GOT3 (cell line): ENCODE measurements at regions not wholly inside any gene's neighbourhood (a gene's known extent, or its start where the extent isn't known, plus 50 kb on each side); places are given as distances from the start of the nearest gene placed in this dataset.

Experiments used
- DNase-seq: peaks from one replicate; lab custom pipeline; 2025; ENCODE audit warnings: mixed read lengths; lab: John Stamatoyannopoulos, UW

DNA sequence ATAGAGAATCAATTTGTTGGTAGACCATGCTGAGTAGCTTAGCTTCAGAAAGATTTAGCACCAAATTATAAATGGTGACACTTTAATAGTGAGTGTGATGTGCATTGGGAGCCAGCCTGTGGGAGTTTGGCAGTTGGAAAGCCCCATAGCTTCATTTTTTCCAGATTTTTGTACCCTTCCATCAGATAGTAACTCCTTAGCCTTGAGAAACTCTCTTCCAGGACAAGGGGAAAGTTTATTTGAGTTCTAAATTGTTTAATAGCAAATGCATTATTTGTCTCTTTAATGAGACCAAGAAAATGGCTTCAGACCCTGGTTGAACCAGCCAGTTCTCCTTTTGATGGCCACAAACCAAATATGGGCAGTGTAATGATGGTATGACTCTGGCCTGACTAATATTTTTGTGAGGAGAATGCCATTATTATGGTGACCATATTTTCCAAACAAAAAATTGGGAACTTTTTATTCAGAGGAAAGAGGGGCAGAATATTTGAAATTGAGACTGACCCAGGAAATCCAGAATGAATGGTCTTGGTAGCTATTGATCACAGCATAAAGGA, 49.8 kb downstream of the PLCE1 start:
- no peak for DNase-seq

DNA sequence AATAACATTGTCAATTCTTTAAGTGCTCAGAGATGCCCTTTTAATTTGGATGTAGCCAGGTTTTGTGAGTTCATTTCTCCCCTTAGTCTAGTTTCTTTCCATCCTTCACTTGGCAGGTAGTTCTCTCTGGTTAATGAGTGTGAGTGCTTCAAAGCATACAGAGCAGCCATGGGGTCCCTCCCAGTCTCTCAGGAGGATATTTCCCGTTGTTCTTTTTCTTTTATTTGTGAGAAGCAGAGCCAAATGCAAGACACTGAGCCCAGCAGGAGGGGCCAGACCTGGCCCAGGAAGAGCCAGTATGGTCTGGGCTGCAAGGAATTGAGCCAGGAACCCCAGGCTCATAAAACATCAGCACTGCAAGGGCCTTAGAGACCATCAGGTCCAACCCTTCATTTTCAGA, 52.4 kb downstream of the PLCE1 start:
- no peak for DNase-seq

DNA sequence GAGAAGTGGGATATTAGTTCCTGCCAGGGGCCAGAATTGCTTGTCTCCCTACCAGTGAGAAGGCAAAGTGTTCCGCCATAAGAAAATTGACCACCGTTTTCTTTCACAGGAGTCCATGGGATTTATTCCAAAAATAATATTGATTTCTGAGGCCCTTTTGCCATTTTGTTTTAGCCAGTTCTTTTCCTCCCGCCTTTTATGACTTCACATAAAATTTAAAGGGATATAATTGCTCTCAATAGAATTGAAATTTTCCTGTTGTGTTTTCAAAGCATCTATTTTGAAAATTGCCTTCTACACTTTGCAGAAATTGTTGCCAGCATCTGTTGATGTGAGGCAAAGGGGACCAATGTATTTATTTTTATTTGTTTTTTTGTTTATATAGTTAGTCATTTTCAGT, 53.6 kb downstream of the PLCE1 start:
- no peak for DNase-seq

DNA sequence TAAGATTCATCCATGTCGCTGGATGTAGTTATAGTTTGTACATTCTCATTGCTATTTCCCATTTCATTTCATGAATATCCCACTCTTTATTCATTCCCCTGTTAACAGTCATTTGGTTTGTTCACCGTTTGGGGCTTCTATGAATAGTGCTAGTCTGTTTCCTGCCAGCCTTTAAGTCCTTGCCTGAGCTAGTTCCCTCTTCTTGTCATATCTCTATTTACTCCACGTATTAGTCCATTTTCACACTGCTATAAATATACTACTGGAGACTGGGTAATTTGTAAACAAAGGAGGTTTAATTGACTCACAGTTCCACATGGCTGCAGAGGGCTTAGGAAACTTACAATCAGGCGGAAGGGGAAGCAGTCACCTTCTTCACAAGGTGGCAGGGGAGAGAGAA, 56.2 kb downstream of the PLCE1 start:
- no peak for DNase-seq

DNA sequence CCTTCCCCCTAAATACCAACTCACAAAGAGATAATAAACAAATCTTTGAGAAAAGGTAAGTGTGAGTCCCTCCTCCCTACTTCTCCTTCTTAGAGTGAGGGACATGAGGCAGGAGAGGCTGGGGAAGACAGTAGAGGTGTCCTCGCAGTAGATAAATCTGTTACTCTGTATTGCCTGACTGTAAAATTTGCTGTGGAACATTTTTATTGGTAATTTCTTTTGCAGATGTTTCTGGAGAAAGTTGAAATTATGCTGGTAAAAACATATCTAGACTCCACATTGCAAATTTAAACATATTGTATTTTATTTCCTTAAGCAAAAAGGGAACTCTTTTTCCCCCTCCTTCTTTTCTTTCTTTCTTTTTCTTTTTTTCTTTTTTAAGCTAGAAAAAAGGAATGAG, 58.5 kb downstream of the PLCE1 start:
- no peak for DNase-seq

DNA sequence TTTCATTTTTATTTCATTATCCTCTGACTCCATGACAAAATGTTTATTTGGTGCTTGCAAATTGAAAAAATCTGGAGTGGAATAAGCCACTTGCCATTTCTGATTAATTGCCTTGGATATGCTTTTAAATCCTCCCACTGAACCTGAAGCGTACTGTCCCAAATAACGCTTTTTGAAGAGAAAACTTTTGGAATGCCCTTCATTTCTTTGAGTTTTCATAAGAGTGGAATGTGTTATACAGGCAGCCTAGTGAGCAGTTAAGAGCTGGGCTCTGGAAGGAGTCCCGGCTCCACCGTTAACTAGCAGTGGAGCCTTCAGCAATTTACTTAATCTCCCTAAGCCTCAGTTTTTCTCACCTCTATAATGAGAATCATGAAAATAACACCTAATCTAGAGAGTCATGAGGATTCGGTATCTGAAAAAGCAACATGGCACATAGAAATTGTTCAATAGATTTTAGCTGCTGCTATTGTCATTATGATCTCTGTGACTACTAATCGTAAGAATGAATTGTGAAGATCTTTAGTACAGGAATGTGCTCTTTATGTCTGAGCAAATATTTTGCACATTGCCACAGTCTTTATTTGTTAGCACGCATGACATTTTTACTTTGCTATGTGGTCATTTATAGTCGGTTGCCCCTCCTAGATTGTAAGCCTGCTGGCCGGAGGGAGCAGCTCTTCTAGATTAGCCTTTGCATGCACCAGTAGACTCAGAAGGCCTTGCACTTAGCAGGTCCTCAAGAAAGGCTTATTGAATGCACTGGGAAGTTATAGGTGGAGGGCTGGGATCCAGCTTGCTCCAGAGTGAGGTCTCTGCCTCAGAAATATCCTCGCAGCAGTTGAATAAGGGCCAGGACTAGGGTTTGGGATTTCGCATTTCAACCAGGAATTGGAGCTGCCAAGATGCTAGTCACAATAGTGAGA, 59.4 kb downstream of the PLCE1 start:
- no peak for DNase-seq

DNA sequence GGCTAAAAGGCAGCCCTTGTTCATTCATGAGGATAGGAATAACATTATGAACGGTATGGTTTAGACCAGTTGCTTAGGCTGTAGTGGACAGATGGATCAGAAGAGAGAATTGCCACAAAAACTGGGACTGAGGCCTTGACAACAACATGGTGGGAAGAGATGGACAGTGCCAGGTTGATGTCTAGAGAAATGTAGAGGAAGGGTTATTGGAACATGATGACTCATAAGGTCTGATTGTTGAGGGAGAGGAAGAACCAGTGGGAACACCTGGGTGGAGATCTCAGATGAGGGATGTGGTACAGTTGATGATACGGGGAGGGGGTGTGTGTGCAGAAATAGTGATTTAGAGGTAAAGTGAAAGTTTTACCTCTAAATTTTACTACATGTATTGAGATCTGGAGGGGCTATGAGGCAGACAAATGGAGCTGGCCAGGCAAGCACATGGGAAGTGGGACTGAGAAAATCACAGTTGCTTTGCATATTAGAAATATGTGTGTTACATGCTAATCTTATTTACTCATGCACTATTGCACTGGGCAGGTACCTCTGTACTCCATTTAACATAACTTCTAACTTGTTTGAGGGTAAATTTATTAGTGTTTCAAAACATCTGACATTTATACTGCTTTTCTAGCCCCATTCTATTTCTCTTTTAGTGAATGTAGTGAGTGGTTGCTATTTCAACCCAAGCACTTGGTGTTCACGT, 65.6 kb downstream of the PLCE1 start:
- DNase-seq = no peak

DNA sequence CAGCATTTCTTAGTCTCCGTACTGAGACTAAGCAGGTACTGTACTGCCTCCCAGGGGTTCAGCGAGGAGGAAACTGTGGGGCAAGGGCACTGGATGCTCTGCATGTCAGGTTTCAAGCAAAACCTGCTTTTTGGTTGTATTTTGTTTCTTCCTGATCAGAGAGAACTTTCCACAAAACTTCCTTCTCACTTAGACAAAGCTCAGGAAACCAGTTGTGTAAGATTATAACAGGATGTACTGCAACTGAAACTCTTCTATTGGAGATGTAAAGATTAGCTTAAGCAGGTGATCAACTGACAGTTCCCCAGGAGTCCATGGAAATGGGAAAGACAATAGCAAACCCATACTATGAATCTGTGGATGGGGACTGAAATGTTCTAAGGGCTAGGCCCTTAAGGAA, 67.3 kb downstream of the PLCE1 start:
- no peak for DNase-seq

DNA sequence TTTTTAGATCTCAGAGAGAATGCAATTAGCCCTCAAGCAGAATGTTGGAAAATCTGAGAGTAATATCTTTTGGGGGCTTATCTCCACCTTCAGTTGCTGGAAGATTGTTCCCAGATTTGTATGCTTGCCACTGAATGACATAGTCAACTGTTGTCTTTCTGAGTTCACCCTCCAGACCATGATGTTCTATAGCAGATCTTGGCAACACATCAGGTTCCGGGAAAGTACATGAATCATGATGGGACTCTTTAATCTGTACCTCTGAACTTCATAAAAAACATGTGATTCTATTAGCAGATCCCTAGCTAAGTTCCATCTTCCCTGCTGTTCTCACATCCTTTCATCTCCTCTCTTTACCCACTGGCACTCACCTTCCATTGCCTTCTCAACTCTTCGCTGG, 68.9 kb downstream of the PLCE1 start:
- DNase-seq = no peak

DNA sequence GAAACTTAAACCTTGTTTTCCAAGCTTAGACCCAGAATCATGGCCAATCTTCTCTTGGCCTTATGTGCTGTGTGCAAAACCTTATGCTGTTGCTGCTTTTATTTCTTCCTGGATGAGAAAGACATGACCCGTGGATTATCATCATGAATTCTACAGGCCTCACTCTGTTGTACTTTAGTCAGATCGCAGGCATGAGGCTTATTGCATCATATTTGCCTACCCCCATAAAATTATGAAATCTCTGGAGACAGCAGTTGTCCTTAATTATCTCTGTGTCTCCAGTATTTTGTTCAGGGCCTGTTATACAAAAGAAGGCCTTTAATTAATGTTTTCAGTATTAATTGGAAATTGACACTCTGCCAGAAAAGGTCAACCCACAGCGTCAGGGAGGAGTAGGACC, 71.6 kb downstream of the PLCE1 start:
- DNase-seq = no peak

DNA sequence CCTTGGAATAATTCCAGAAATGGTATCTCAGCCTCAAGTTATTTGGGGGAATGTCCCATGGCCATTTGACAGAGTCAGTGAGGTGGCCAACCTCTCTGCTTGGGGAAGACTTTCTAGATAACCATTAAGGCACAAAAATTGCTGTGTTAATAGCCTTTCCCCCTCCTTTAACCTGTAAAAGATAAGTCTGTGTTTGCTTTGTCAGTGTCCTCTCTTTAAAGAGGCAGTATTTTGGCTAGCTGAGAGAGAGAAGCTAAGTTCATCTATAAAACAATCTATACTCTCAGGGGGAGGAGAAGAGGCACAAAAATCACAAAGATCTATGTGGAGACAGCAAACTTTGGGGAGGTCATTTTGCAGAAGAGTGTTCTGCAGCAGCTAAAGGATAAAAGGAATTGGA, 72.1 kb downstream of the PLCE1 start:
- no peak for DNase-seq

DNA sequence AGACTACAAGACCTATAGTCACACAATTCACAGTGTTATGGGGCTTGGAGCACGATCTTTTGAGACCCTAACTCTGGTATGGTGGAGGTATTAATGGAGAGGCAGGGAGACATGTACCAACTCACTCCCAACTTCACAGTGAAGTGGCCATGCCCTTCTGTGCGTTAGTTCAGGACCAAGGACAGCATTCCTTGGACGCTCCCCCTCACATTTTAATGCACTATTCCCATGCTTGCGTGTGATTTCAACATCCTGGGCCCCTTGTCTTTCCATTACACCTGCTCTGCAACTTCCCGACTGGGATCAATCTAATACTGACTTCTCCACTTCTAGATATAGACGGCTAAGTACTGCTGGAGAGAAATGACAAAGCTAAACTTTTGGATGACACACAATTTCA, 72.7 kb downstream of the PLCE1 start:
- DNase-seq = no peak

DNA sequence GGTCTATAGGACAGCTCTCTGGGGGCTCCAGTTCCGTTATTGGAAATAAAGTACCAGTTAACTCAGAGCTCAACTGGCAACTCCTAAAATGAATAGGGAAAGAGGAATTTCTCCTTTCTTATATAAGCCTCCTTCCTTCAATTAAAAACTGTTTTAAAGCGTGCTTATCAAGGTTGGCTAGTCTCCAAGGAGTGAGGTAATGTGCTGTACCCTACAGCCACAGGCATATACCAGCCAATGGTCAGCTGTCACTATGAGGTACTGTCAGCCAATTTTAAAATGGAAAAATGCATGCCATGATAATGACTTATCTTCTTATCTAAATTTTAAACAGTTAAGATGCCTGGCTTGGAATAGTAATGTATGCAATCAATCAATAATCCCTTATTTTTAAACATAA, 76.2 kb downstream of the PLCE1 start:
- no peak for DNase-seq

DNA sequence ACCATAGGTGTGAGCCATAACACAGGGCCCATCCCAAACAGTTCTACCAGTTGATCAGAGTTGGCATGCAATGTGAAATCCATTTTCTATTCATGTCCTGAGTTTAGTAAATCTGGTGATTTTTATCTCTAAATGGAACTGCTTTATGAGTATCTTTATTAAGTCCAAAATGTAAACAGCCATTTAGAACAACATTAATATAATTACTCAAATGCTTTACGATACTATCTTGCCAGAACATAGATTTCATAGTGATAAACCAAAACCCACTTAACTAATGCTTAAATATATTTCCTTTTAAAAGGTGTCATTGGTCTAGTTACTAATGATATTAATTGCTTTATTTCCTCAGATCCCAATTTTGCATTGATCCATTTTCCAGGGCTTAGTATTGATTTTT, 80.7 kb downstream of the PLCE1 start:
- DNase-seq = no peak

DNA sequence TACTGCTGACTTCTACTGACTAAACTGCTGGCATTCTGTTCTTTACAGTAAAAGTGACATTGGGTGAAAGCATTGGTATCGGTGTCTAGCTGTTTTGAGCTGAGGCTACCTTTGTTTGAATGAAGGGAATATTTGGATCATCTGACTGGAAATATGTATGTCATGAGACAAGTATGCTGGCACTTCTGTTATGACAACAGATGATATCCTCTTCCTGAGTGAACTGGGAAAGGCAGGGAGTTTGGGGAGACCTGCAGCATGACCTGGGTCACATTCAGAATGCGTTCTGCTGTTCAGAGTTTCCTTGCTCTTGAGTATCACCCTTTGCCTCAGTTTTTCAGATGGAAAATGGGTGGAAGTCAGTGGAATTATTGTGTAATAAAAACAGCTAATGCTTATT, 81.8 kb downstream of the PLCE1 start:
- DNase-seq = no peak

DNA sequence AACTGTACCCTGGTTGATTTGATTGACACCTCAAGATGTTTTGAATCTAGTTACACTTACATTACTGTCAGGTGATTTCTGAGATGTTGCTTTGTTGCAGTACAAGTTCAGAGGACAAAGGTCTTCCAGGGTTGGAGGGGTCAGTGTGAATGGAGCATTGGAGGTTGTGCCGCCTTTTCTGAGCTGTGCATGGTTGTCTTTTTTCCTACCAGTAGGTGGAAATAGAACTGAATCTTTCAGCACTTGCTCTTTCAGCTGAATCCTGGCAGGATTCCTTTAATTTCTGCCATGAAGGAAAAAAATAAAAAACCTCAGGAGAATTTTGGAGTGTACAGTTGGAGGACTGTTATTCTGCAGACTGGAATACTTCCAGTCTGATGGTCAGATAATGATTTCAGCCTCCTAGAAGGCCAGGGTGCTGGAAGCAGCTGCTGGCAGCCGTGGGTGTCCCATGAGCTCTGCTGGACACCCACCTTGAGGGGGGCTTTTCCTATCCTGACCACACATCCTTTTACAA, 82.7 kb downstream of the PLCE1 start:
- DNase-seq = no peak

DNA sequence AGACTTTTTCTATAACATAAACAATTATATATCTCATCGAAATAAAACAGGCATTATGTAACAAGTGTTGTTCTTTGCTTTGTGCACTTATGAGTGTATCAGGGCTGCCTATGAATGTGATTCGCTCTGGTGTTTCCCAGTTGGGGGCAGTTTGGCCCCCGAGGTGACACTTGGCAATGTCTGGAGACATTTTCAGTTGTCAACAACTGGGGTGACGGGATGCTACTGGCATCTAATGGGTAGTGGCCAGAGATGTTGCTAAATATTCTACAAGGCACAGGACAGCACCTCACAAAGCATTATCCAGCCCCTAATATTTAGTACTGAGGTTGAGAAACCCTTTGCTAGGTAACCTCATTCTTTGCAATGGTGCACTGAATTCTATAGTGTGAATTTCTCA, 83.3 kb downstream of the PLCE1 start:
- DNase-seq = no peak

DNA sequence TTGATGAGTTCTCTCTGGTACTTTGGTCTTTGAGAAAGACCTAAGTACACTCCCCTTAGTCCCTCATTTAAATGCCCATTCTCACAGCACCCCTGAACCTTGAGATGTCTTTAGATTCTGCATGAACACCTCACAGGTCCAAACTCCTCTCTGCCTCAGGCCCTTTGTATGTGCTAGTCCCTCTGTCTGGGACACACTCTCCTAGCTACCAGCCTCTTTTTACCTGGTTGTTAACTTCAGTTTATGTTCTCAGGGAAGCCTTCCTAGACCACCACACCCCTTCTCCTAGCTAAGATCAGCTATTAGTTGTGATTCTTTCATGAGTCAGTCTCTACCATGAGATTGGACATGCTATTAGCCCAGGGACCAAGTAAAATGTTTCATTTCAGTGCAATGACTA, 86.4 kb downstream of the PLCE1 start:
- no peak for DNase-seq

DNA sequence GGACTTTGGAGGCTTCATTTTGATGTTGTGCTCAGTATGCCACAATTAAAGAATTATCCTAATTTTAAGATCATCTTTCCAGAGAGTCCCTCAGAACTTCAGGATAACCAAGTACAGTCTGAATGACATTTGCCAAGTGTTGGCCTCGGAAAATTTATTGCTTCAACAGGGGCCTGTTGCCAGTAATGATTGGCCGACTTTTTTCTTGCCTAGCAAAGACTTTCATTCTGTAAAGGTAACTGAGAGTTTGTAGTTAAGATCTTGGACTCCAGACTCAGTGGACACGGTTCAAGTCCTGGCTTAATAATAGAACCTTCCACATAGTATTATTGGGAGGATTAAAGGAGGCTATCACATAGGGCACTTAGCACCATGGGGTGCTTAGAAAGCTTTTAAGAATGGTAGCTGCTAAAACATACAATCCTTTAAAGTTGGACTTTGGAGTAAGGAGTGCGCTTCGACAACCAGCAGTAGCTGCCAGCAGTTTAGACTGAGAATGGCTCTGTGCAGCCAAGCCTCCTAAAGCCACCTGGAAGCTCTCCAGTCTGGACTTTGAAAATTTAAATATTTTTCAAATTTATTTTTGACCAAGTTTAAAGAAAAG, 90.0 kb downstream of the PLCE1 start:
- no peak for DNase-seq

DNA sequence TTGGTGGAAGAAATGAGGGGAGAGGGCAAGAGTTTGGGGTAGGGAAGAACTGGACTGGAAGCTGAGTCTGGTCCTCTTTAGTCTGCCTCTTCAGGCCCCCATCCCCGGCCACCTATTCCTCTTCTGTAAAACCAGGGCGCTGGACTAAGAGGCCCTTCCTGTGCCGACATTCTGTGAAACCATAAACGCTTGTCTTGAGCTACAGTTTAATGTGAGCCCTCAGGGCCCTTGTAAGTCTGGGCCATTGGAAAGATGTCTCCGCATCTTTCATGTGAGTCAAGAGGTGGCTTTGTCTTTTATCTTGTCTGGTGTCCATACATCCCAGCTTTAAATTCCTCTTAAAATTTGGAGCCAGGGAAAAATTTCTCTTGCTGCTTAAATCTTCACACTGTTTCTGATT, 90.6 kb downstream of the PLCE1 start:
- DNase-seq = no peak

DNA sequence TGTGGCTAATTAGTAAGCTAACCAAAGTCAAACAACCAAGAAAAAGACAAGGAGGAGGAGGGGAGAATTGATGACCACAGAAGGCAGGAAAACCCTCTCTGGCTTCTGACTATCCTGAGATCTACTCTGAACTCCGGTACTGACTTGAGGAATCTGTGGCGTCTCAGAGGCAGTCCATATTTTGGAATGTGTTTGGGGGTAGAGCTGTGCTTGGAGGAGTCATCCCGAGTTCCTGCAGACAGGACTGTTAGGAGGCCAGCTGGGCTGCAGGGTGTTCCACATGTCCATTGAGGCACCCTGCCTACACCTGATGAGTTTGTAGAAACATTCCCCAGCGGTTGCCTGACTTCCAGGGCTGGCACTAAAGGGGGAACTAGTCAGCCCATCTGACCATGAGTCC, 91.6 kb downstream of the PLCE1 start:
- no peak for DNase-seq

DNA sequence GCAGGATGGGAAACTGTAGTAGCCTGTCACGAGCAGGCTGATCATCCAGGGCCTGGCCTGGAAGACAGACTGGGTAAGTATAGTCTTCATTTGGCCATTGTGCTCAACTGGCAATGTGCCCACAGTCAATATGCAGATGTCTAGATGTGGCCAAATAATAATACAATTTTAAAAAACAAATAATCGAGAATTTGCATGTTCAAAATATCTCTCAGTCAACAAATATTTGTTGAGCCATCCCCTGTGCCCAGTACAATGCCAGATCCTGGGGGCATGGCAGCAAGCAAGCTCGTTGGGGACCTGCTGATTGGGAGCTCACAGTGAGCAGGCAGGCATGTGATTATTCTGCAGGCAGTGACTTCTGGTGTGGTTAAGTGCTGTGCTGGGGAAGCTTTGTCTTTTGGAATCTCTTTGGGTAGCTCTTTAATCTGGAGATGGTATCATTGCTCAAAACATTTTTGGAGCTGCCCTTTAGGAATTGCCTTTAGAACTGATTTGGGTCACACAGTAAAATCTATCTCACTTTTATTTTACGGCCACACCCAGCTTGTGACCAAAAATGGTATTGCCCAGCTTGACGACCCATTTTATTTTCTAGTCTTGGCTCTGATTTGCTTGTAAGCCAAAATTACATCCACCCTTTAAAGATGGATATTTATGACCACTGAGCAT, 92.2 kb downstream of the PLCE1 start:
- DNase-seq = no peak
